ENCODE measurements at regions not wholly inside any gene's neighbourhood (a gene's known extent, or its start where the extent isn't known, plus 50 kb on each side); places are given as distances from the start of the nearest gene placed in this dataset.
"Not testable (repeated sequence)": the region's sequence is repeated elsewhere in the genome, so short reads cannot be mapped to it uniquely, and the experiment has no call there.

- no peak for DNase-seq (ENCODE audit: low spot score)
Observed at GRCh38 chr12:131551675-131552491, 159.0 kb upstream of the SFSWAP start.

- DNase-seq (ENCODE audit: low spot score): no peak
Observed at GRCh38 chr12:131552492-131552863, 158.4 kb upstream of the SFSWAP start.

- DNase-seq (ENCODE audit: low spot score): no peak
Observed at GRCh38 chr12:131553096-131553777, 157.7 kb upstream of the SFSWAP start.

GRCh38 chr12:131555197-131555846 is 155.6 kb upstream of the SFSWAP start:
- DNase-seq (ENCODE audit: low spot score): no peak

- no peak for DNase-seq (ENCODE audit: low spot score)
Observed at GRCh38 chr12:131555866-131556265, 155.0 kb upstream of the SFSWAP start.

- no peak for DNase-seq (ENCODE audit: low spot score)
Observed at GRCh38 chr12:131557078-131557709, 153.7 kb upstream of the SFSWAP start.

GRCh38 chr12:131559517-131560516 is 151.1 kb upstream of the SFSWAP start:
- no peak for DNase-seq (ENCODE audit: low spot score)

- DNase-seq (ENCODE audit: low spot score): no peak
Observed at GRCh38 chr12:131561051-131561450, 149.8 kb upstream of the SFSWAP start.

- DNase-seq (ENCODE audit: low spot score): no peak
Observed at GRCh38 chr12:131561891-131562684, 148.8 kb upstream of the SFSWAP start.

- not testable (repeated sequence) for DNase-seq (ENCODE audit: low spot score)
Observed at GRCh38 chr12:131564138-131564727, 146.7 kb upstream of the SFSWAP start.

GRCh38 chr12:131564845-131565244 is 146.0 kb upstream of the SFSWAP start:
- no peak for DNase-seq (ENCODE audit: low spot score)

- no peak for DNase-seq (ENCODE audit: low spot score)
Observed at GRCh38 chr12:131565267-131566015, 145.4 kb upstream of the SFSWAP start.

GRCh38 chr12:131568336-131568735 is 142.6 kb upstream of the SFSWAP start:
- no peak for DNase-seq (ENCODE audit: low spot score)

GRCh38 chr12:131570596-131570995 is 140.3 kb upstream of the SFSWAP start:
- no peak for DNase-seq (ENCODE audit: low spot score)

- DNase-seq (ENCODE audit: low spot score): no peak
Observed at GRCh38 chr12:131571827-131572226, 139.1 kb upstream of the SFSWAP start.

GRCh38 chr12:131572626-131573025 is 138.3 kb upstream of the SFSWAP start:
- no peak for DNase-seq (ENCODE audit: low spot score)

GRCh38 chr12:131573631-131574394 is 137.1 kb upstream of the SFSWAP start:
- no peak for DNase-seq (ENCODE audit: low spot score)

GRCh38 chr12:131574395-131574771 is 136.5 kb upstream of the SFSWAP start:
- no peak for DNase-seq (ENCODE audit: low spot score)

- DNase-seq (ENCODE audit: low spot score): no peak
Observed at GRCh38 chr12:131575371-131575770, 135.5 kb upstream of the SFSWAP start.

Measured in AG20443 (cell line).